ENCODE measurements at regions not wholly inside any gene's neighbourhood (a gene's known extent, or its start where the extent isn't known, plus 50 kb on each side); places are given as distances from the start of the nearest gene placed in this dataset.

DNA sequence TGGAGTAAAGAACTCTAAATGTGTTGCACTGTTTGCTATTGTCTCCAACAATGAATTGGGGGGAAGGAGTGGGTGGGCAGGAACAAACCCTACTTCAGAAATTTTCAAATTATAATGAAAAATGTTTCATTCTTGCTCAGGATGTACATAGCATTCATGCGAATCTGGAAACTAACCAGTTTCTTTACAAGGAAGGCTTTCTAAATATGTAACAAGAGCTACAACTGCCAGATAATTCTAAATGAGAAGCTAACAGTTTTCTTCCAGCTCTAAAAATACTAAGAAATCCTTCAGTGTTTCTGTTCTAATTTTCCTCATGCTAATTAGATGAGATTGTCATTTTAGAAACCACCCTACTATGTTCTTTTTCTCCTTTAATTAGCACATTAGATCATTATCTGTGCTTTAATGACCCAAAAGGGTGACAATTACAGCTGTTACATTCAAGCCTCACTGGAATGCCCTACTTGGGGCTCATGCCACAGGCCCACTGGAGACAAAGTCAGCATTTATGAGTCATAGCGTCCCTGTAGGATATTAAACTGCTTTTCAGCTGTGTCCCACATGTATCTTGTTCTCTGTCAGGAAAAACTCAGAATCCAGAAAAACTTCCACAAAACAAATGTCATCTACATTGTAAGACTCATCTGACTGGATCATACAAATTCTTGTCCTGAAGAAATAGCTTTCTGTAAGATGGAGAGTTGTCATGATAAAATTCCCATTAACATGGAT lies 804.6 kb upstream of the CXADR start:
- intact Hi-C loops (cut with DNase I, micrococcal nuclease), result no loop called here
- no peak for DNase-seq
- H3K36me3 ChIP-seq (ENCODE audit: low read depth), result no peaks in the 10 kb centered on the region
- ATAC-seq, result no peak
- H3K4me3 ChIP-seq, result no peak overlapping the region
- no peaks in the 10 kb centered on the region for H3K4me1 ChIP-seq (ENCODE audit: low read depth)
- TF ChIP-seq, protein P1, sequence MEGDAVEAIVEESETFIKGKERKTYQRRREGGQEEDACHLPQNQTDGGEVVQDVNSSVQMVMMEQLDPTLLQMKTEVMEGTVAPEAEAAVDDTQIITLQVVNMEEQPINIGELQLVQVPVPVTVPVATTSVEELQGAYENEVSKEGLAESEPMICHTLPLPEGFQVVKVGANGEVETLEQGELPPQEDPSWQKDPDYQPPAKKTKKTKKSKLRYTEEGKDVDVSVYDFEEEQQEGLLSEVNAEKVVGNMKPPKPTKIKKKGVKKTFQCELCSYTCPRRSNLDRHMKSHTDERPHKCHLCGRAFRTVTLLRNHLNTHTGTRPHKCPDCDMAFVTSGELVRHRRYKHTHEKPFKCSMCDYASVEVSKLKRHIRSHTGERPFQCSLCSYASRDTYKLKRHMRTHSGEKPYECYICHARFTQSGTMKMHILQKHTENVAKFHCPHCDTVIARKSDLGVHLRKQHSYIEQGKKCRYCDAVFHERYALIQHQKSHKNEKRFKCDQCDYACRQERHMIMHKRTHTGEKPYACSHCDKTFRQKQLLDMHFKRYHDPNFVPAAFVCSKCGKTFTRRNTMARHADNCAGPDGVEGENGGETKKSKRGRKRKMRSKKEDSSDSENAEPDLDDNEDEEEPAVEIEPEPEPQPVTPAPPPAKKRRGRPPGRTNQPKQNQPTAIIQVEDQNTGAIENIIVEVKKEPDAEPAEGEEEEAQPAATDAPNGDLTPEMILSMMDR (IDR thresholded peaks at IDR 0.05), result no peak
- H3K9me3 ChIP-seq, result peaks cover 2% of the 10 kb centered on the region

DNA sequence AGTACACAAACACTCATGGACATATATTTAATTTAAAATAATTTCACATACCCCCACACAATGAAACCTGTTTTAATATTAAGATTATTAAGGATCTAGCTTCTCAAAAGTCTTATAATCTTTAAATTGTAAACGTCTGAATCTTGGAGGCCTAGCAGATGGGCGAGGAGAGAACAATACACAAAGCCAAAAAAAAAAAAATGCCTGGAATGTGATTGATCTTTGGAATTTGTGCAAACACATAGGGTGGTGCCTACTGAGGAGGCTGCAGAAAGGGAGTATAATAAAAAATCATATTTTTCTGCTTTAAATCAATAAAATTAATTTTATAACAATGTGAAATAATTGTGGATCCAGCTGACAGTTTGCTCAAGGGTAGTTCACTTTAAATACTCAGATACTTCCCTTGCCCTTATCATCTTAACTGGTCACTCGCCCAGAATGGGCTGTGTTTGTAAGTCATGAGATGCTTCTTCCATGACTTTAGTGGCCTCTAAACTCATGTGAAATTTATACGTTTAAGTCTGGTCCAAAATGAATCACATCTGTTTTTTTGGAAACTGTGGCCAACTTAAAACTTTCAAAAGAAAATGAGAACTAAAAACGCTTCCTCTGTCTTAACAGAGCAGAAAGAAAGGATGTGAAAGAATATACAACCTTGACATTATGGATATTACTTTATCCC lies 802.8 kb upstream of the CXADR start:
- TF ChIP-seq, protein P1 (IDR thresholded peaks at IDR 0.05), result no peak
- H3K4me1 ChIP-seq (ENCODE audit: low read depth), result no peaks in the 10 kb centered on the region
- H3K9me3 ChIP-seq, result peaks cover 2% of the 10 kb centered on the region
- intact Hi-C loops (cut with DNase I, micrococcal nuclease), result no loop called here
- DNase-seq (no peak), ATAC-seq (no peak)
- no peaks in the 10 kb centered on the region for H3K36me3 ChIP-seq (ENCODE audit: low read depth)
- no peak overlapping the region for H3K4me3 ChIP-seq

DNA sequence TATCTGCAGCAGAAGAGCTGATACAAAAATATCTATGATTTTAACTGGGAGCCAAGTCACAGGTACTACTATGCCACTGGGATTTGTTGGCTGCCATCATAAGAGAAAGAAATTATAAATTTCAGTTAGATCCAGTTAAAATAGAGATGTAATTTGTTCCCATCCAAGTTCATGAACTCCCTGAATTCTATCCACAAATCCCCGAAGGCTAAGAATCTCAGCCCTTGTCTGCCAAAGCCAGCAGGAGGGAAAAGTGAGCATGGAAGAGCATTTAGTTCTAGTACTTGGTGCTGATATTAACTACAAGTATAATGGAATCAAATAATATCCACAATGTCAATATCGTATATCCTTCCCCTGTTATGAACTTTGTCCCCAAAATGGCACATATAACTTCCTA lies 801.1 kb upstream of the CXADR start:
- DNase-seq (no peak), ATAC-seq (no peak)
- Histone ChIP-seq H3K9me3 (peaks cover 2% of the 10 kb centered on the region), H3K36me3 (ENCODE audit: low read depth) (no peaks in the 10 kb centered on the region), H3K4me3 (no peak overlapping the region), H3K4me1 (ENCODE audit: low read depth) (no peaks in the 10 kb centered on the region)
- TF ChIP-seq, protein P1 (IDR thresholded peaks at IDR 0.05), result no peak
- intact Hi-C loops (cut with DNase I, micrococcal nuclease), result no loop called here

DNA sequence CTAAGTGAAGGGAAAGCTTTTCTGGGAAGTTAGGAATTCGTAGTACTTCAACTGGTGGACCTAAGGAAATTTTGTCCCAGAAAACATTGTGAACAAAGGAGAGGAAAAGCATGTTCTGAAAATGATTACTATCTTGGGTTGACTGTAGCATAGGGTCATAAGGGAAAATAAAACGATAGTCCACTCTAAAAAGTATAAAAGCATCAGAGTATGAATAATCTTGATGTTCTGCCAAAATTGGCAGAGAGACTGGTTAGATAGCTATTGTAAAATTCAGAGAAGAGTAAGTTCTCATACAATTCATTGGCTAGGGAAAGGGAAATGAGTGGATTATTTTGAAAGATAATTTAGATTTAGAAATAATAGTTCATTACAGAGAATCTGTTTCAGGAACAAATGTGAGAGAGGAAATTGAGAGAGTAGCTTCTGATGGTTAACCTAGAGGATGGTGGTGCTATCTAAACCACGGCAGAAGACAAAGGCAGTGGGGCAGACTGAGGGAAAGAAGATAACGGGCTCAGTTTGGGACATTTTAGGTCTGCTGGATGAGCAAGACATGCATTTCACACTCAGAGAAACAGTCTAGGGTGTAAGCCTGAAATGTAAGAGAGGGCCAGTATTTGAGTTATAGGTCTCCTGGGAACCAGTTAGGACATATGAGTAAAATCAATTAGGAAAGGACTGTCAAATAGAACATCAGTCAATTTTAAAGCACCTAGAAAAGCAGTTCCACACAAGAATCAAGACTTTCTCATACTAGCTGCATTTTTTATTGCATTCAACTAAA lies 799.3 kb upstream of the CXADR start:
- TF ChIP-seq, protein P1 (IDR thresholded peaks at IDR 0.05), result no peak
- no peak overlapping the region for H3K4me3 ChIP-seq
- ATAC-seq, result no peak
- no peaks in the 10 kb centered on the region for H3K4me1 ChIP-seq (ENCODE audit: low read depth)
- intact Hi-C loops (cut with DNase I, micrococcal nuclease), result no loop called here
- H3K36me3 ChIP-seq (ENCODE audit: low read depth), result no peaks in the 10 kb centered on the region
- no peak for DNase-seq
- peaks cover 6% of the 10 kb centered on the region for H3K9me3 ChIP-seq

DNA sequence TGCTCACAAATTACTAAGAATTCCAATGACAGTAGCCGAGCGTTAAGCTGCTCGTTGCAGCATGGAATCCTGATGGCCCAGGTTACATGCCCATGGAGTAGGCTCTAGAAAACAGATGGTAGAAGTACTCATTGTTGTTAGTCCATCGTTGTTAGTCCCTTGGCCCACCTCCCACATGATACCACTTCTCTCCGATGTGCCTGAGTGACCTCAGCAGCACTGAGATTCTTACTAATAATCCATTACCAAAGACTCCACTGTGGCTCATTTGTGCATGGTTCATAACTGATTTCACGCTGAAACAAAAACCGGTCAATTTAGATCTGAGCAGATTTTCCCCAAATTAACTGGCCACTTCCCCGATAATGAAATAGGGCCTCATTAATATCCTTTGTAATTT lies 772.3 kb upstream of the CXADR start:
- no peaks in the 10 kb centered on the region for H3K36me3 ChIP-seq (ENCODE audit: low read depth)
- intact Hi-C loops (cut with DNase I, micrococcal nuclease), result loop anchor here in 1 of 2 donors (5.0 kb wide), 1 partner anchor 52 kb away; no protein-coding TSS in a partner anchor
- H3K9me3 ChIP-seq, result no peaks in the 10 kb centered on the region
- no peaks in the 10 kb centered on the region for H3K4me1 ChIP-seq (ENCODE audit: low read depth)
- TF ChIP-seq, protein P1 (IDR thresholded peaks at IDR 0.05), result no peak
- H3K4me3 ChIP-seq, result no peak overlapping the region
- DNase-seq, result no peak
- ATAC-seq, result no peak

Measured in mucosa of descending colon (tissue), 3 donors.